ENCODE measurements at regions not wholly inside any gene's neighbourhood (a gene's known extent, or its start where the extent isn't known, plus 50 kb on each side); places are given as distances from the start of the nearest gene placed in this dataset.
"Not testable (repeated sequence)": the region's sequence is repeated elsewhere in the genome, so short reads cannot be mapped to it uniquely, and the experiment has no call there.

GRCh38 chr7:142435606-142436005 lies 177.7 kb upstream of the PRSS58 start:
- not testable (repeated sequence) for TF ChIP-seq CTCF, POLR2A (IDR thresholded peaks at IDR 0.05)
